Skeletal muscle tissue (tissue), 3 donors: ENCODE measurements at regions not wholly inside any gene's neighbourhood (a gene's known extent, or its start where the extent isn't known, plus 50 kb on each side); places are given as distances from the start of the nearest gene placed in this dataset.

Source experiments
- H3K27ac ChIP-seq: one replicate; pipeline ENCODE4 v1.7.0; 2013; ENCODE audit warnings: mild to moderate bottlenecking, low read depth, low read length, inconsistent platforms
- H3K27me3 ChIP-seq, 3 donors: one replicate each; pipeline ENCODE4 v1.7.0; 2013; ENCODE audit warnings: low read length in 3 of 3; ENCODE audit not compliant: control insufficient read depth in 3 of 3, insufficient read depth in 3 of 3
- H3K36me3 ChIP-seq, 3 donors: one replicate each; pipeline ENCODE4 v1.7.0; 2013; ENCODE audit warnings: low read length in 3 of 3; ENCODE audit not compliant: control insufficient read depth in 3 of 3, insufficient read depth in 3 of 3
- H3K4me1 ChIP-seq, 3 donors: one replicate each; pipeline ENCODE4 v1.7.0; 2013; ENCODE audit warnings: low read length in 3 of 3, mild to moderate bottlenecking in 3 of 3; ENCODE audit not compliant: control insufficient read depth in 3 of 3, insufficient read depth in 3 of 3
- H3K4me3 ChIP-seq, 3 donors: one replicate each; pipeline ENCODE4 v1.7.0; 2013; ENCODE audit warnings: low read length in 3 of 3
- H3K9ac ChIP-seq, 3 donors: one replicate each; pipeline ENCODE4 v1.7.0; 2013; ENCODE audit warnings: low read length in 3 of 3, mild to moderate bottlenecking in 3 of 3, moderate library complexity in 2 of 3, low read depth in 1 of 3
- H3K9me3 ChIP-seq, 3 donors: one replicate each; pipeline ENCODE4 v1.7.0; 2013; ENCODE audit warnings: low read length in 3 of 3; ENCODE audit not compliant: control insufficient read depth in 3 of 3
- donor health status: Osteomylitis.

DNA sequence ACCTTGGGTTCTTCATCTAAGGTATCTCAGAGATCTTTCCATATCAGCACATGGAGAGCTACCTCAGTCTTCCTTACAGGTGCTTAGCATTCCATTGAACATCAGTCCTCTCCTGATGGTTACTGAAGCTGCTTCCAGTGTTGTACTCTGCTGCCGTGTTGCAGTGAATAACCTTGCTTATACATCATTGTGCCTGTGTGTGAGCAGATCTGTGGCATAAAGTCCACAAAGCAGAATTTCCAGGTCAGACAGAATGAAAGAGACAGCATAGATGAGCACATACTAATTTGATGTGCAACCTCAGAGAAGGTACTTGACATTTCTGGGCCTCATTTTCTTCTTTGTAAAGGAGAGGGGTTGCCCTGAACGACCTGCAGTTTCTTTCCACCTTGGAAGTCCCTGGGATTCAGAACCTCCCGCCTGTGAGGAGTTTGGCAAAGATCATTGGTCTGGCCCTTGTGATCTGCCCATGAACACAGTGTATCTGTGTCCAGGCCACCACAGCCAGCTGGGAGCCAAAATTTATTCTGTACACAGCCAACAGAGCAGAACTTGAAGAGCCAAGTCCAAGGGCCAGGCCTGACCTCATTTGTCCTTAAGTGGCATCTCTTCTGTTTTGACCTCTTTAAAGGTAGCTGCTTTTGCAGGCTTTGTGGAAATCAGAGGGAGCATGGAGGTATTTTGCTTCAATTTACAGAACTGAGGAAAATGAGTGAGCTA lies 57.2 kb upstream of the SLC7A14 start:
- no peaks in the 10 kb centered on the region for H3K27me3 ChIP-seq
- H3K4me3 ChIP-seq: no peak overlapping the region
- peaks cover 0 to 22% (median 19%) of the 10 kb centered on the region in 3 donors for H3K4me1 ChIP-seq
- H3K9me3 ChIP-seq: no peaks in the 10 kb centered on the region
- H3K27ac ChIP-seq: no peak overlapping the region
- no peak overlapping the region for H3K9ac ChIP-seq
- H3K36me3 ChIP-seq: no peaks in the 10 kb centered on the region

DNA sequence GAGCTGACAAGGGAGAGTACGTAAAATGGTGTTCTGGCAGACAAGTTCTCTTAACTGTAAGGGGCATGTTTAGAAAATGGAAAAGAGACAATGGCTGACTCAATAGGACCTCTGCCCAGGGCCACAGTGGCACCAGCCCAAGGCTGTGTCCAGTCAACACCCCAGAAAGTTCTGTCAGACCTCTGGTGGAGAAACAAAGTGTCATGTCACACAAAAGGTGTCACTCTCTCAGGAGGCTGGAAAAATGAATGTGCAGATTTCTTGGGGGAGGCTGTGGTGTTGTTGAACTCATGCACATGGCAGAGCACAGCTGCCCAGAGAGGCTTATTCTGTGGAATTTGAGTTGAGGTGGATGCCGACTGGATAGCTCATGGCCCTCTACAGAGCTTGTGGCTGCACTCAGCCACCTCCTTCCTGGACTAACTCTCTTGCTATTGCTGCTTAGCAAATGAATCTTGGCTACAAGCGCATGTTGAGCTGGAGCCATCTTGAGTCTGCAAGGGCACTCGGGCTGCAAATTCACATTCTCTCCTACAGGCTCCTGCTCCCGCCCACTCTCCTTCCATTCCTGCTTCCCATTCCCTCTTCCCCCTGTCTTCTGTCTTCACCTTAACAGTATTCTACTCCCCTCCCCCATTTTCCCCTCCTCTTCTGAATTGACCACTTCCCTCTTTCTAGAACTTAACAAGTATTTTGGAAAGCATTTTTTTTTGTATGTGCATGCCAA lies 55.8 kb upstream of the SLC7A14 start:
- no peak overlapping the region for H3K27ac ChIP-seq
- no peak overlapping the region for H3K4me3 ChIP-seq
- H3K27me3 ChIP-seq: no peaks in the 10 kb centered on the region
- no peaks in the 10 kb centered on the region for H3K36me3 ChIP-seq
- H3K9me3 ChIP-seq: no peaks in the 10 kb centered on the region
- H3K9ac ChIP-seq: no peak overlapping the region
- peaks cover 0 to 22% (median 19%) of the 10 kb centered on the region in 3 donors for H3K4me1 ChIP-seq

DNA sequence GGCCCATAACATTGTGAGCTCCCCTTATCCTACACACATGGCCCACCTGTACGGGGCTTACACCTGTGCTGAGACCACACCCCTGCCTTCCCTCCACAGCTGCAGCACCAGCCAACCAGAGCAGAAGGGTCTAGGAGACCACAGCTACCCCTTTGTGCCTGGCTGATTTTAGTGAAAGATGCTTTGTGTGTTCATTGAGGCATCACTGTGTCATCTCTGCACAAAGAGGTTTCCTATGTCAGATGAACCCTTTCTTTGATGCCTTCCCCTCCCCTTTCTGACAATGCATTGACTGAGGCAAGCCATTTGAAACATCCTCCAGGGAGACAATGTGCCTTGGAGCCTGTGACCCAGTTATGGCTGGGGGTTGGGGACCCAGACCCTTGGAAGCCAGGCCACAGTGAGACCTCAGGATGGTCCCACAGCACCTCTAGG lies 54.9 kb upstream of the SLC7A14 start:
- Histone ChIP-seq H3K9ac (no peak overlapping the region), H3K36me3 (no peaks in the 10 kb centered on the region), H3K4me1 (peaks cover 0 to 22% (median 19%) of the 10 kb centered on the region in 3 donors), H3K27ac (no peak overlapping the region), H3K4me3 (no peak overlapping the region), H3K9me3 (no peaks in the 10 kb centered on the region), H3K27me3 (no peaks in the 10 kb centered on the region)

DNA sequence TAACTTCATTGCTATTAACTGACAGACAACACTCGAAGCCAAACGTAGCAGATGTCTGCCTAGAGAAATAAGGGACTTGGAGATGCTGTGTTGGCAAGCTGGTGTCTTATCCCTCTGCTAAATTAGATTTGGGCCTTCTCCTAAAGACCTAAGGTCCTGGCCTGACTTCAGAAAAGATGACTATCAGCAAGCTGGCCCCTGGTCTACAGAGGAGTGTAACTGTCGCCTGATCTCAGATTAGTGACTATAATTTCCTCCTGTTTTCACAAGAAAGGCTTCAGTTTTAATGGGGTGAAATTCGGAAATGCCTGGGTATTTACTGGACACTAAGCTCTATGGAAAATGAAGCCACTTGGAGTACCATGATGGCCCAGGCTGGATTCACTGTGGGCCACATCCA lies 53.1 kb upstream of the SLC7A14 start:
- Histone ChIP-seq H3K27ac (no peak overlapping the region), H3K9me3 (no peaks in the 10 kb centered on the region), H3K4me3 (no peak overlapping the region), H3K36me3 (no peaks in the 10 kb centered on the region), H3K27me3 (no peaks in the 10 kb centered on the region), H3K4me1 (peaks cover 0 to 16% (median 16%) of the 10 kb centered on the region in 3 donors), H3K9ac (no peak overlapping the region)

DNA sequence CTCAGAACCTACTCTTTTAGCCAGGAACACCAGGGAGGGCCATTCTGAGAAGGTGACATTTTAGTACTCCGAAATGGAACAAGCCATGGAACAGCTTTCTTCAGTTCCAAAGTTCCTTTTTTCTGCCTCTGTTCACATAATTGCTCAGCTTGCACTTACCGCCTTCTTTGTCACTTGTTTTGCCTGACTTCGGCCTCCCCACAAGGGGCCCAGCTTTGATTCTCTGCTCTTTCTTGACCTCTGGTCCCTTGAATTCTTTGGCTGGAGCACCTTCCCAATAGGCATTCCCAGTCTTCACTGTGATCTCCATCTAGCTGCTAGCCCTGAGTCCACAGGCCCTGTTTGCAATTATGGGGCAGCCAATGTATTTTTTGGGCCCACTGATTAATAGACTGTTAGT lies 51.4 kb upstream of the SLC7A14 start:
- H3K4me3 ChIP-seq: no peak overlapping the region
- H3K27me3 ChIP-seq: no peaks in the 10 kb centered on the region
- H3K36me3 ChIP-seq: no peaks in the 10 kb centered on the region
- no peak overlapping the region for H3K9ac ChIP-seq
- no peaks in the 10 kb centered on the region for H3K9me3 ChIP-seq
- peaks cover 0 to 6% (median 5%) of the 10 kb centered on the region in 3 donors for H3K4me1 ChIP-seq
- H3K27ac ChIP-seq: no peak overlapping the region

DNA sequence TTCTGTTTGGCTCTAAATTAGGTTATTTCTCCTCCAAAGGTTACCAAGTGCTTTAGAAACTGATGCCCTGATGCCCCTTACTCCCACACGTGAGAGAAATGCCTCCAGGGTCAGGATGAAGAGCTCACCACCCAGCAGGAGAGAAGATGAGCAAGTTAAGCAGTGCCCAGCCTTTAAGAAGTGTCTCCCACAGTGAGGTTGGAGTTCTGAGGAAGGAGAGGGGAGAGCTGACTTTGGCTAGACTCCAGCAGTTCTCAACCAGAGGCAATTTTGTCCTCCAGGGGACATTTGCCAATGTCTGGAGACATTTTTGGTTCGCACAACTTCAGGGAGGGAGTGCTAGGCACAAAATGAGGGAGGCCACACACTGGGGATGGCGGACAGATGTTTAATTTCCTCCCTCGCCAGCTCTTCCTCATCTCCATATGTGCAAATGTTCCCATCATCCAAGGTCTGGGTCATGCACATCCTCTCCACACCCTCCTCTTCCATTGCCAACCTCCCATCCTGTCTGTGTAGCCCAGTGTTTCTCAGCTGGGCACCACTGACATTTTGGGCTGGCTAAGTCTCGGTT lies 50.6 kb upstream of the SLC7A14 start:
- H3K9me3 ChIP-seq: no peaks in the 10 kb centered on the region
- peaks cover 0 to 1% (median 0%) of the 10 kb centered on the region in 3 donors for H3K4me1 ChIP-seq
- no peaks in the 10 kb centered on the region for H3K36me3 ChIP-seq
- H3K9ac ChIP-seq: no peak overlapping the region
- no peak overlapping the region for H3K4me3 ChIP-seq
- no peaks in the 10 kb centered on the region for H3K27me3 ChIP-seq
- no peak overlapping the region for H3K27ac ChIP-seq
